Pulmonary artery endothelial cell (primary cell): ENCODE measurements at regions not wholly inside any gene's neighbourhood (a gene's known extent, or its start where the extent isn't known, plus 50 kb on each side); places are given as distances from the start of the nearest gene placed in this dataset.

Experiments used
- DNase-seq: peaks from one replicate; pipeline ENCODE4 v3.0.0-alpha.2; 2011; ENCODE audit warnings: low read depth, low spot score

GRCh38 chr4:30294295-30294694 is 425.9 kb upstream of the PCDH7 start:
- DNase-seq: no peak

GRCh38 chr4:30295652-30296051 is 424.5 kb upstream of the PCDH7 start:
- no peak for DNase-seq

GRCh38 chr4:30314001-30314400 is 406.2 kb upstream of the PCDH7 start:
- DNase-seq: no peak

- no peak for DNase-seq
Measured at GRCh38 chr4:30330894-30331652, 389.1 kb upstream of the PCDH7 start.

- no peak for DNase-seq
Measured at GRCh38 chr4:30341731-30342130, 378.4 kb upstream of the PCDH7 start.

GRCh38 chr4:30350288-30350687 is 369.9 kb upstream of the PCDH7 start:
- no peak for DNase-seq

- no peak for DNase-seq
Measured at GRCh38 chr4:30354605-30355004, 365.6 kb upstream of the PCDH7 start.

- DNase-seq: no peak
Measured at GRCh38 chr4:30362436-30362835, 357.7 kb upstream of the PCDH7 start.

GRCh38 chr4:30370105-30370504 is 350.1 kb upstream of the PCDH7 start:
- DNase-seq: no peak

- peak; percentile 17 for DNase-seq
Measured at GRCh38 chr4:30380404-30380998, 339.7 kb upstream of the PCDH7 start.

GRCh38 chr4:30385650-30386049 is 334.5 kb upstream of the PCDH7 start:
- DNase-seq: no peak

- DNase-seq: no peak
Measured at GRCh38 chr4:30386266-30386895, 333.8 kb upstream of the PCDH7 start.

GRCh38 chr4:30395902-30396301 is 324.3 kb upstream of the PCDH7 start:
- no peak for DNase-seq

- no peak for DNase-seq
Measured at GRCh38 chr4:30396772-30397475, 323.2 kb upstream of the PCDH7 start.

GRCh38 chr4:30399476-30399875 is 320.7 kb upstream of the PCDH7 start:
- no peak for DNase-seq

- DNase-seq: no peak
Measured at GRCh38 chr4:30402276-30402675, 317.9 kb upstream of the PCDH7 start.

- no peak for DNase-seq
Measured at GRCh38 chr4:30413915-30414314, 306.3 kb upstream of the PCDH7 start.

GRCh38 chr4:30416547-30416946 is 303.6 kb upstream of the PCDH7 start:
- DNase-seq: no peak

- no peak for DNase-seq
Measured at GRCh38 chr4:30427932-30428331, 292.2 kb upstream of the PCDH7 start.

- DNase-seq: no peak
Measured at GRCh38 chr4:30429813-30430761, 290.1 kb upstream of the PCDH7 start.

GRCh38 chr4:30434656-30435055 is 285.5 kb upstream of the PCDH7 start:
- no peak for DNase-seq
